Fibroblast of peridontal ligament (primary cell): ENCODE measurements at regions not wholly inside any gene's neighbourhood (a gene's known extent, or its start where the extent isn't known, plus 50 kb on each side); places are given as distances from the start of the nearest gene placed in this dataset.
A peak's percentile ranks its signal among the peaks of the same experiment; 100 is the strongest.

Source experiments
- DNase-seq: peaks from one replicate; pipeline ENCODE4 v3.0.0-alpha.2; 2010; ENCODE audit errors: extremely low read depth

GRCh38 chr13:44093607-44094564, 214.2 kb downstream of the LACC1 start:
- peak; percentile 11 for DNase-seq

- no peak for DNase-seq
Measured at GRCh38 chr13:44096901-44097300, 217.2 kb downstream of the LACC1 start.

- no peak for DNase-seq
Measured at GRCh38 chr13:44098559-44098958, 218.9 kb downstream of the LACC1 start.

- DNase-seq = no peak
Measured at GRCh38 chr13:44101347-44102083, 221.8 kb downstream of the LACC1 start.

GRCh38 chr13:44103429-44104196, 223.9 kb downstream of the LACC1 start:
- no peak for DNase-seq

- DNase-seq = no peak
Measured at GRCh38 chr13:44104197-44104490, 224.4 kb downstream of the LACC1 start.

- no peak for DNase-seq
Measured at GRCh38 chr13:44104969-44105368, 225.3 kb downstream of the LACC1 start.

GRCh38 chr13:44106266-44107152, 226.8 kb downstream of the LACC1 start:
- DNase-seq = no peak

GRCh38 chr13:44107357-44108121, 227.8 kb downstream of the LACC1 start:
- no peak for DNase-seq

GRCh38 chr13:44108331-44108858, 228.7 kb downstream of the LACC1 start:
- no peak for DNase-seq

GRCh38 chr13:44110091-44110621, 230.5 kb downstream of the LACC1 start:
- DNase-seq = no peak

GRCh38 chr13:44111701-44112100, 232.0 kb downstream of the LACC1 start:
- no peak for DNase-seq

- DNase-seq = no peak
Measured at GRCh38 chr13:44112700-44113329, 233.1 kb downstream of the LACC1 start.

- DNase-seq = peak; percentile 10
Measured at GRCh38 chr13:44116562-44117332, 237.0 kb downstream of the LACC1 start.

GRCh38 chr13:44117351-44117750, 237.6 kb downstream of the LACC1 start:
- peak; percentile 14 for DNase-seq

- DNase-seq = no peak
Measured at GRCh38 chr13:44117816-44118215, 238.1 kb downstream of the LACC1 start.

GRCh38 chr13:44118881-44119280, 239.2 kb downstream of the LACC1 start:
- DNase-seq = no peak

- DNase-seq = no peak
Measured at GRCh38 chr13:44120043-44120442, 240.3 kb downstream of the LACC1 start.
